HepG2 (cell line): ENCODE measurements at regions not wholly inside any gene's neighbourhood (a gene's known extent, or its start where the extent isn't known, plus 50 kb on each side); places are given as distances from the start of the nearest gene placed in this dataset.
A peak's percentile ranks its signal among the peaks of the same experiment; 100 is the strongest.

Experiments
- CENPBD1 ChIP-seq: sonication (generic); formaldehyde crosslinking; IDR thresholded peaks from 2 replicates; pipeline ENCODE4 v1.8.0; 2022; ENCODE audit warnings: missing genetic modification reagents, low read depth, mild to moderate bottlenecking, borderline replicate concordance
- FLYWCH1 ChIP-seq: sonication (generic); formaldehyde crosslinking; IDR thresholded peaks from 2 replicates; pipeline ENCODE4 v1.8.1; 2023; ENCODE audit warnings: mild to moderate bottlenecking, missing genetic modification reagents
- IRF9 ChIP-seq: sonication (generic); formaldehyde crosslinking; IDR thresholded peaks from 2 replicates; pipeline ENCODE4 v1.8.0; 2022; ENCODE audit warnings: missing genetic modification reagents, mild to moderate bottlenecking, borderline replicate concordance
- KDM1A ChIP-seq: IDR thresholded peaks from 2 replicates; pipeline ENCODE4 v1.6.1; 2016; ENCODE audit warnings: missing compliant biosample characterization
- KMT2A ChIP-seq: sonication (generic); formaldehyde crosslinking; IDR thresholded peaks from 2 replicates; pipeline ENCODE4 v1.4.0; 2020; ENCODE audit warnings: missing genetic modification reagents
- REL ChIP-seq: sonication (generic); formaldehyde crosslinking; conservative IDR thresholded peaks from 2 replicates; pipeline ENCODE4 v1.8.0; 2022; ENCODE audit warnings: mild to moderate bottlenecking, missing genetic modification reagents, moderate library complexity
- RXRA ChIP-seq: sonication (generic); formaldehyde crosslinking; IDR thresholded peaks from 2 replicates; pipeline ENCODE4 v1.5.1; 2020; ENCODE audit warnings: missing genetic modification reagents
- SCMH1 ChIP-seq: sonication (generic); formaldehyde crosslinking; IDR thresholded peaks from 2 replicates; pipeline ENCODE4 v1.9.0; 2021; ENCODE audit warnings: missing genetic modification reagents, mild to moderate bottlenecking, borderline replicate concordance
- TERF1 ChIP-seq: sonication (generic); formaldehyde crosslinking; IDR thresholded peaks from 2 replicates; pipeline ENCODE4 v1.8.0; 2022; ENCODE audit warnings: mild to moderate bottlenecking, missing genetic modification reagents, moderate library complexity
- ZNF326 ChIP-seq: sonication (generic); formaldehyde crosslinking; IDR thresholded peaks from 2 replicates; pipeline ENCODE4 v1.4.0; 2020; ENCODE audit warnings: missing genetic modification reagents, borderline replicate concordance
- ZNF501 ChIP-seq: sonication (generic); formaldehyde crosslinking; IDR thresholded peaks from 2 replicates; pipeline ENCODE4 v1.5.1; 2020; ENCODE audit warnings: mild to moderate bottlenecking, moderate library complexity, missing genetic modification reagents
- ZNF543 ChIP-seq: sonication (generic); formaldehyde crosslinking; IDR thresholded peaks from 2 replicates; pipeline ENCODE4 v1.4.0; 2020; ENCODE audit warnings: mild to moderate bottlenecking, missing genetic modification reagents
- TF ChIP-seq, protein P1 (sequence below): sonication (generic); formaldehyde crosslinking; IDR thresholded peaks from 2 replicates; pipeline ENCODE4 v1.4.0; 2020; ENCODE audit warnings: missing genetic modification reagents, borderline replicate concordance
- TF ChIP-seq, protein P2 (sequence below), 2 experiments: sonication (generic) in 1 of 2; formaldehyde crosslinking in 1 of 2; IDR thresholded peaks; 2 replicates each; pipeline versions ENCODE4 v1.4.0 to v1.6.1; 2016 to 2020; ENCODE audit warnings: borderline replicate concordance in 1 of 2, low read depth in 1 of 2, mild to moderate bottlenecking in 1 of 2, missing genetic modification reagents in 1 of 2

GRCh38 chr20:50293284-50294139 lies 102.9 kb downstream of the CEBPB start (continued):
- TF ChIP-seq, protein P1, sequence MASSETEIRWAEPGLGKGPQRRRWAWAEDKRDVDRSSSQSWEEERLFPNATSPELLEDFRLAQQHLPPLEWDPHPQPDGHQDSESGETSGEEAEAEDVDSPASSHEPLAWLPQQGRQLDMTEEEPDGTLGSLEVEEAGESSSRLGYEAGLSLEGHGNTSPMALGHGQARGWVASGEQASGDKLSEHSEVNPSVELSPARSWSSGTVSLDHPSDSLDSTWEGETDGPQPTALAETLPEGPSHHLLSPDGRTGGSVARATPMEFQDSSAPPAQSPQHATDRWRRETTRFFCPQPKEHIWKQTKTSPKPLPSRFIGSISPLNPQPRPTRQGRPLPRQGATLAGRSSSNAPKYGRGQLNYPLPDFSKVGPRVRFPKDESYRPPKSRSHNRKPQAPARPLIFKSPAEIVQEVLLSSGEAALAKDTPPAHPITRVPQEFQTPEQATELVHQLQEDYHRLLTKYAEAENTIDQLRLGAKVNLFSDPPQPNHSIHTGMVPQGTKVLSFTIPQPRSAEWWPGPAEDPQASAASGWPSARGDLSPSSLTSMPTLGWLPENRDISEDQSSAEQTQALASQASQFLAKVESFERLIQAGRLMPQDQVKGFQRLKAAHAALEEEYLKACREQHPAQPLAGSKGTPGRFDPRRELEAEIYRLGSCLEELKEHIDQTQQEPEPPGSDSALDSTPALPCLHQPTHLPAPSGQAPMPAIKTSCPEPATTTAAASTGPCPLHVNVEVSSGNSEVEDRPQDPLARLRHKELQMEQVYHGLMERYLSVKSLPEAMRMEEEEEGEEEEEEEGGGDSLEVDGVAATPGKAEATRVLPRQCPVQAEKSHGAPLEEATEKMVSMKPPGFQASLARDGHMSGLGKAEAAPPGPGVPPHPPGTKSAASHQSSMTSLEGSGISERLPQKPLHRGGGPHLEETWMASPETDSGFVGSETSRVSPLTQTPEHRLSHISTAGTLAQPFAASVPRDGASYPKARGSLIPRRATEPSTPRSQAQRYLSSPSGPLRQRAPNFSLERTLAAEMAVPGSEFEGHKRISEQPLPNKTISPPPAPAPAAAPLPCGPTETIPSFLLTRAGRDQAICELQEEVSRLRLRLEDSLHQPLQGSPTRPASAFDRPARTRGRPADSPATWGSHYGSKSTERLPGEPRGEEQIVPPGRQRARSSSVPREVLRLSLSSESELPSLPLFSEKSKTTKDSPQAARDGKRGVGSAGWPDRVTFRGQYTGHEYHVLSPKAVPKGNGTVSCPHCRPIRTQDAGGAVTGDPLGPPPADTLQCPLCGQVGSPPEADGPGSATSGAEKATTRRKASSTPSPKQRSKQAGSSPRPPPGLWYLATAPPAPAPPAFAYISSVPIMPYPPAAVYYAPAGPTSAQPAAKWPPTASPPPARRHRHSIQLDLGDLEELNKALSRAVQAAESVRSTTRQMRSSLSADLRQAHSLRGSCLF (CRISPR knock-in tag): no peak
- TF ChIP-seq FLYWCH1 (no peak), KMT2A (CRISPR knock-in tag) (no peak), ZNF326 (CRISPR knock-in tag) (no peak), TERF1 (0 out of 2 replicates have a peak, but pooled peaks have one; percentile 42), ZNF501 (CRISPR knock-in tag) (no peak), SCMH1 (no peak), IRF9 (CRISPR knock-in tag) (no peak; the same call in 1 of the 2 replicates), CENPBD1 (CRISPR knock-in tag) (no peak), RXRA (no peak), REL (CRISPR knock-in tag) (no peak), KDM1A (CRISPR knock-in tag) (no peak), ZNF543 (CRISPR knock-in tag) (no peak)
- TF ChIP-seq, protein P2, sequence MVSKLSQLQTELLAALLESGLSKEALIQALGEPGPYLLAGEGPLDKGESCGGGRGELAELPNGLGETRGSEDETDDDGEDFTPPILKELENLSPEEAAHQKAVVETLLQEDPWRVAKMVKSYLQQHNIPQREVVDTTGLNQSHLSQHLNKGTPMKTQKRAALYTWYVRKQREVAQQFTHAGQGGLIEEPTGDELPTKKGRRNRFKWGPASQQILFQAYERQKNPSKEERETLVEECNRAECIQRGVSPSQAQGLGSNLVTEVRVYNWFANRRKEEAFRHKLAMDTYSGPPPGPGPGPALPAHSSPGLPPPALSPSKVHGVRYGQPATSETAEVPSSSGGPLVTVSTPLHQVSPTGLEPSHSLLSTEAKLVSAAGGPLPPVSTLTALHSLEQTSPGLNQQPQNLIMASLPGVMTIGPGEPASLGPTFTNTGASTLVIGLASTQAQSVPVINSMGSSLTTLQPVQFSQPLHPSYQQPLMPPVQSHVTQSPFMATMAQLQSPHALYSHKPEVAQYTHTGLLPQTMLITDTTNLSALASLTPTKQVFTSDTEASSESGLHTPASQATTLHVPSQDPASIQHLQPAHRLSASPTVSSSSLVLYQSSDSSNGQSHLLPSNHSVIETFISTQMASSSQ (IDR thresholded peaks at IDR 0.05; ENCODE audit: low read depth): no peak
- TF ChIP-seq, protein P2 (CRISPR knock-in tag; IDR thresholded peaks at IDR 0.05; ENCODE audit: borderline replicate concordance): no peak
